Cerebellar cortex (tissue), 1 donor: ENCODE measurements at regions not wholly inside any gene's neighbourhood (a gene's known extent, or its start where the extent isn't known, plus 50 kb on each side); places are given as distances from the start of the nearest gene placed in this dataset.
"Not testable (repeated sequence)": the region's sequence is repeated elsewhere in the genome, so short reads cannot be mapped to it uniquely, and the experiment has no call there.

Source experiments
- DNase-seq: peaks from one replicate; pipeline ENCODE4 v3.0.0-alpha.2; 2015; ENCODE audit warnings: low spot score

- no peak for DNase-seq
Measured at GRCh38 chr10:8173243-8173865, 118.9 kb downstream of the GATA3 start.

- no peak for DNase-seq
Measured at GRCh38 chr10:8173866-8174243, 119.4 kb downstream of the GATA3 start.

- DNase-seq = no peak
Measured at GRCh38 chr10:8174762-8175161, 120.3 kb downstream of the GATA3 start.

GRCh38 chr10:8177526-8177925 lies 123.0 kb downstream of the GATA3 start:
- not testable (repeated sequence) for DNase-seq

GRCh38 chr10:8179773-8180172 lies 125.3 kb downstream of the GATA3 start:
- not testable (repeated sequence) for DNase-seq

GRCh38 chr10:8180360-8181109 lies 126.0 kb downstream of the GATA3 start:
- DNase-seq = no peak

GRCh38 chr10:8181496-8182157 lies 127.1 kb downstream of the GATA3 start:
- DNase-seq = no peak

- no peak for DNase-seq
Measured at GRCh38 chr10:8182806-8183205, 128.3 kb downstream of the GATA3 start.

- no peak for DNase-seq
Measured at GRCh38 chr10:8183241-8183704, 128.8 kb downstream of the GATA3 start.

GRCh38 chr10:8187171-8187666 lies 132.7 kb downstream of the GATA3 start:
- no peak for DNase-seq

GRCh38 chr10:8189458-8189857 lies 135.0 kb downstream of the GATA3 start:
- DNase-seq = no peak

GRCh38 chr10:8192301-8192700 lies 137.8 kb downstream of the GATA3 start:
- DNase-seq = no peak

- no peak for DNase-seq
Measured at GRCh38 chr10:8193546-8193945, 139.1 kb downstream of the GATA3 start.

- DNase-seq = no peak
Measured at GRCh38 chr10:8194050-8194449, 139.6 kb downstream of the GATA3 start.

GRCh38 chr10:8206882-8207281 lies 152.4 kb downstream of the GATA3 start:
- no peak for DNase-seq

GRCh38 chr10:8211631-8212030 lies 157.1 kb downstream of the GATA3 start:
- DNase-seq = no peak

- no peak for DNase-seq
Measured at GRCh38 chr10:8213735-8214134, 159.2 kb downstream of the GATA3 start.

GRCh38 chr10:8214587-8214986 lies 160.1 kb downstream of the GATA3 start:
- DNase-seq = no peak

GRCh38 chr10:8216893-8217292 lies 162.4 kb downstream of the GATA3 start:
- no peak for DNase-seq

- DNase-seq = no peak
Measured at GRCh38 chr10:8221451-8221850, 167.0 kb downstream of the GATA3 start.

- no peak for DNase-seq
Measured at GRCh38 chr10:8224591-8224990, 170.1 kb downstream of the GATA3 start.

- no peak for DNase-seq
Measured at GRCh38 chr10:8225187-8225586, 170.7 kb downstream of the GATA3 start.

- DNase-seq = no peak
Measured at GRCh38 chr10:8227246-8227645, 172.8 kb downstream of the GATA3 start.
